Thyroid gland (tissue), 4 donors: ENCODE measurements at regions not wholly inside any gene's neighbourhood (a gene's known extent, or its start where the extent isn't known, plus 50 kb on each side); places are given as distances from the start of the nearest gene placed in this dataset.

Source experiments
- CTCF ChIP-seq, 6 experiments: fragments of 200-600 bp in 3 of 6; fragments of 450-650 bp in 3 of 6; sonication (generic) in 3 of 6; IDR thresholded peaks; one replicate each; pipeline ENCODE4 v1.5.1; 2016 to 2019; ENCODE audit warnings: antibody characterized with exemption in 6 of 6, mild to moderate bottlenecking in 2 of 6, inconsistent platforms in 1 of 6, moderate library complexity in 1 of 6
- POLR2A ChIP-seq, 2 donors: fragments of 450-650 bp; IDR thresholded peaks; one replicate each; pipeline ENCODE4 v1.6.1; 2017; ENCODE audit warnings: antibody characterized with exemption in 2 of 2, mild to moderate bottlenecking in 2 of 2, moderate library complexity in 1 of 2

- TF ChIP-seq POLR2A (IDR thresholded peaks at IDR 0.05) (no peak), CTCF (IDR thresholded peaks at IDR 0.05) (no peak)
Observed at GRCh38 chr6:19342616-19343015, 494.6 kb upstream of the ID4 start.
